ENCODE measurements at regions not wholly inside any gene's neighbourhood (a gene's known extent, or its start where the extent isn't known, plus 50 kb on each side); places are given as distances from the start of the nearest gene placed in this dataset.

GRCh38 chr6:82298012-82298411 is 50.5 kb upstream of the IBTK start:
- no peaks in the 10 kb centered on the region for H3K36me3 ChIP-seq
- no peak overlapping the region for H3K4me3 ChIP-seq
- no peak for DNase-seq
- H3K9me3 ChIP-seq (replicated peaks), result peaks cover 10% of the 10 kb centered on the region
- peaks cover 5% of the 10 kb centered on the region for H3K27me3 ChIP-seq (ENCODE audit: low read depth)
- no peak for TF ChIP-seq CTCF (IDR thresholded peaks at IDR 0.05; ENCODE audit: borderline replicate concordance)
- H3K27ac ChIP-seq (replicated peaks), result no peak overlapping the region
- no peaks in the 10 kb centered on the region for H3K4me1 ChIP-seq
- intact Hi-C loops (cut with micrococcal nuclease), result loop anchor here (10.0 kb wide), 1 partner anchor 427 kb away; no protein-coding TSS in a partner anchor

Measured in left ventricle myocardium inferior (tissue), 1 donor.